CD4-positive, alpha-beta T cell (primary cell): ENCODE measurements at regions not wholly inside any gene's neighbourhood (a gene's known extent, or its start where the extent isn't known, plus 50 kb on each side); places are given as distances from the start of the nearest gene placed in this dataset.

Source experiments
- ATAC-seq: fragments of 200-7000 bp; cut with Tn5 transposase; one replicate; pipeline ENCODE4 v1.10.0; 2022; ENCODE audit warnings: mild to moderate bottlenecking; ENCODE audit not compliant: poor library complexity
- CTCF ChIA-PET: fragments of 350-600 bp; sonication (Branson Sonifier 250); formaldehyde crosslinking; loops from one replicate; lab custom pipeline; 2021; ENCODE audit warnings: antibody characterized with exemption, inconsistent platforms; lab: Charles Lee
- POLR2A ChIA-PET: fragments of 350-600 bp; sonication (Branson Sonifier 250); formaldehyde crosslinking; loops from one replicate; lab custom pipeline; 2021; ENCODE audit warnings: antibody characterized with exemption, inconsistent platforms; lab: Charles Lee
- DNase-seq, 14 experiments: peaks; one replicate each; pipeline ENCODE4 v3.0.0-alpha.2; 2013 to 2020; ENCODE audit warnings: mixed read lengths in 2 of 14
- H3K27ac ChIP-seq, 2 donors: one replicate each; pipeline versions ENCODE4 v1.5.1 to v1.7.0; 2013; ENCODE audit warnings: low read length in 2 of 2, low read depth in 1 of 2, mild to moderate bottlenecking in 1 of 2
- H3K27me3 ChIP-seq, 2 experiments: 1 replicate in 1 of 2; 2 replicates in 1 of 2; pipeline versions ENCODE4 v1.6.1 to v1.7.0; 2013; ENCODE audit warnings: low read length in 2 of 2, control low read depth in 1 of 2, mild to moderate bottlenecking in 1 of 2, moderate library complexity in 1 of 2; ENCODE audit not compliant: insufficient read depth in 2 of 2, control insufficient read depth in 1 of 2
- H3K36me3 ChIP-seq: one replicate; pipeline ENCODE4 v1.6.1; 2013; ENCODE audit warnings: low read length, control low read depth; ENCODE audit not compliant: insufficient read depth
- H3K4me1 ChIP-seq: one replicate; pipeline ENCODE4 v1.6.1; 2013; ENCODE audit warnings: low read length, control low read depth; ENCODE audit not compliant: insufficient read depth
- H3K4me3 ChIP-seq: one replicate; pipeline ENCODE4 v1.5.1; 2013; ENCODE audit warnings: mild to moderate bottlenecking, low read length, moderate library complexity
- H3K9me3 ChIP-seq, 2 experiments: 1 replicate in 1 of 2; 2 replicates in 1 of 2; pipeline versions ENCODE4 v1.6.1 to v1.7.0; 2013; ENCODE audit warnings: low read length in 2 of 2, mild to moderate bottlenecking in 2 of 2, control low read depth in 1 of 2, moderate library complexity in 1 of 2; ENCODE audit not compliant: control insufficient read depth in 1 of 2, insufficient read depth in 1 of 2
- H3K27ac Mint-ChIP-seq: one replicate; pipeline ENCODE4 v1.8.0; 2020; ENCODE audit warnings: mixed read lengths
- H3K27me3 Mint-ChIP-seq: one replicate; pipeline ENCODE4 v1.8.0; 2021; ENCODE audit warnings: mixed read lengths
- H3K36me3 Mint-ChIP-seq: one replicate; pipeline ENCODE4 v1.8.0; 2021; ENCODE audit warnings: low read depth, mixed read lengths
- H3K4me1 Mint-ChIP-seq: one replicate; pipeline ENCODE4 v1.8.0; 2021; ENCODE audit warnings: low read depth, mixed read lengths
- H3K4me3 Mint-ChIP-seq: one replicate; pipeline ENCODE4 v1.8.0; 2020; ENCODE audit warnings: mild to moderate bottlenecking, mixed read lengths
- H3K9me3 Mint-ChIP-seq: one replicate; pipeline ENCODE4 v1.8.0; 2020; ENCODE audit warnings: mixed read lengths
- intact Hi-C, 2 experiments: fragments of 100-400 bp; cut with DNase I in 1 of 2; cut with micrococcal nuclease in 1 of 2; formaldehyde crosslinking; loops; one replicate each; pipeline versions ENCODE4 v1.15.1 to v1.9.0; 2023 to 2025; cut with DNase I, micrococcal nuclease
- TF ChIP-seq, protein P1 (sequence below): fragments of 200-600 bp; IDR thresholded peaks from one replicate; pipeline ENCODE4 v1.8.0; 2022; ENCODE audit warnings: antibody characterized with exemption, mild to moderate bottlenecking

DNA sequence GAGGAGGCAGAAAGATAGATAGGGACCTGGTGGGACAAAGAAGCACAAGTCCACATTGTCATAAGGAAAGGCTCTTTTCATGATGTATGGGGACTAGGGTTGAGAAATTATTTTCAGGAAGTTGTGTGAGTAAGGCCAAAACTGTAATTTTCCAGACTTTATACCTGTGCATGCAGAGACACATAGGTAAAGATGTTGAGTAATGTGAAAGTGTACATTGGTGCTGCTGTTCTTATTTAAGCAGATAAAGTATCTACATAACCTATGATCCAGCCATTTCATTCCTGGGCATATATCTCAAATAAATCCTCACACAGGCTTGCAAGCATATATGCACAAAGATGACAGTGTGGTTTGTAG, 332.2 kb downstream of the DUSP6 start:
- H3K4me3 Mint-ChIP-seq: no peak overlapping the region
- ATAC-seq (no peak), DNase-seq (no peak)
- Histone ChIP-seq H3K9me3 (no peaks in the 10 kb centered on the region), H3K4me3 (no peak overlapping the region), H3K4me1 (peaks cover 5% of the 10 kb centered on the region), H3K36me3 (no peaks in the 10 kb centered on the region), H3K27ac (no peak overlapping the region), H3K27me3 (no peaks in the 10 kb centered on the region)
- CTCF ChIA-PET: interaction anchor here (0.6 to 2.6 kb wide), 7 partner anchors 13 to 510 kb away, joined by 3 to 13 read pairs (median 6); partner anchors contain the start of genes GALNT4 and POC1B
- TF ChIP-seq, protein P1, sequence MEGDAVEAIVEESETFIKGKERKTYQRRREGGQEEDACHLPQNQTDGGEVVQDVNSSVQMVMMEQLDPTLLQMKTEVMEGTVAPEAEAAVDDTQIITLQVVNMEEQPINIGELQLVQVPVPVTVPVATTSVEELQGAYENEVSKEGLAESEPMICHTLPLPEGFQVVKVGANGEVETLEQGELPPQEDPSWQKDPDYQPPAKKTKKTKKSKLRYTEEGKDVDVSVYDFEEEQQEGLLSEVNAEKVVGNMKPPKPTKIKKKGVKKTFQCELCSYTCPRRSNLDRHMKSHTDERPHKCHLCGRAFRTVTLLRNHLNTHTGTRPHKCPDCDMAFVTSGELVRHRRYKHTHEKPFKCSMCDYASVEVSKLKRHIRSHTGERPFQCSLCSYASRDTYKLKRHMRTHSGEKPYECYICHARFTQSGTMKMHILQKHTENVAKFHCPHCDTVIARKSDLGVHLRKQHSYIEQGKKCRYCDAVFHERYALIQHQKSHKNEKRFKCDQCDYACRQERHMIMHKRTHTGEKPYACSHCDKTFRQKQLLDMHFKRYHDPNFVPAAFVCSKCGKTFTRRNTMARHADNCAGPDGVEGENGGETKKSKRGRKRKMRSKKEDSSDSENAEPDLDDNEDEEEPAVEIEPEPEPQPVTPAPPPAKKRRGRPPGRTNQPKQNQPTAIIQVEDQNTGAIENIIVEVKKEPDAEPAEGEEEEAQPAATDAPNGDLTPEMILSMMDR: no peak
- intact Hi-C loops: loop anchor here in 1 of 2 experiments (1.0 kb wide), 1 partner anchor 441 kb away; no protein-coding TSS in a partner anchor
- peaks cover 6% of the 10 kb centered on the region for H3K27me3 Mint-ChIP-seq
- H3K9me3 Mint-ChIP-seq: no peaks in the 10 kb centered on the region
- POLR2A ChIA-PET: interaction anchor here (1.4 kb wide), 1 partner anchor 504 kb away, joined by 3 read pairs; the partner anchor contains the start of gene GALNT4
- no peaks in the 10 kb centered on the region for H3K4me1 Mint-ChIP-seq
- no peaks in the 10 kb centered on the region for H3K36me3 Mint-ChIP-seq
- no peak overlapping the region for H3K27ac Mint-ChIP-seq

DNA sequence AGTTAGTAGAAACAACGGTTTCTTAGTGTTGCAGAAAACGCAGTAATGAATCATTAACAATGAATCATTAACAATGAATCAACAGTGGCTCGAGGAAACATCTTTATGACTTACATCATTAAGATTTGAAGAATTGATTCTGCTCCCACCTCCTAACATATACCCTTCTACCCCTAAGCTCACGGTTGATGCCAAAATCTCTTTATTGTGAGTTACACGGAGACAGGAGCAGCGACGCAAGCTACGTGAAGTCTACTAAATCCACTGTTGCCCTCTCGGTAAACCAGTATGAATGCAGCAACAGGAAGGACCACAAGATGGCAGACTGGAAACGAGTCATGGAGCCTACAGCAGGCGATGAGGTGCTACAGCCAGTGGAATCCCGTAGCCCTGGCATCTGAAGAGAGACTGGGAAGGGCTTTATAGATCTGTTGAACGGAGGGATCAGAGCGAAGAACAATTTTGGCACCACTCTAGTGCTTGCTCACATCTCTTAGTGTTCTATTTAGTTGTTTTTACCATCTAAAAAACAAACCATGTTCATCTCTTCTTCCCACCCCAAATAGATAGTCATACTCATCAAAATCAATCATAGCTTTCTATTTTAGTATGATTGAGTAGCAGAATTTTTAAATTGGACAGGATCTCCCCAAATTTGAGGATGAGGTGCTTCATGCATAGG, 332.7 kb downstream of the DUSP6 start:
- Histone ChIP-seq H3K4me3 (peak overlapping the region; percentile 24), H3K27ac (no peak overlapping the region), H3K4me1 (peaks cover 5% of the 10 kb centered on the region), H3K9me3 (no peaks in the 10 kb centered on the region), H3K27me3 (no peaks in the 10 kb centered on the region), H3K36me3 (no peaks in the 10 kb centered on the region)
- ATAC-seq (peak; percentile 98), DNase-seq (peak; percentile 48 to 86 (median 58))
- TF ChIP-seq, protein P1: peak; percentile 90
- no peak overlapping the region for H3K4me3 Mint-ChIP-seq
- H3K27me3 Mint-ChIP-seq: peaks cover 6% of the 10 kb centered on the region
- H3K27ac Mint-ChIP-seq: no peak overlapping the region
- ChIA-PET CTCF (interaction anchor here (0.6 to 2.6 kb wide), 14 partner anchors 9 to 510 kb away, joined by 3 to 13 read pairs (median 3); partner anchors contain the start of genes GALNT4 and POC1B), POLR2A (interaction anchor here (1.4 kb wide), 1 partner anchor 505 kb away, joined by 3 read pairs; the partner anchor contains the start of gene GALNT4)
- H3K4me1 Mint-ChIP-seq: no peaks in the 10 kb centered on the region
- no peaks in the 10 kb centered on the region for H3K36me3 Mint-ChIP-seq
- intact Hi-C loops: loop anchor here (1.0 to 10.0 kb wide), 6 partner anchors 31 to 1085 kb away; no protein-coding TSS in a partner anchor
- H3K9me3 Mint-ChIP-seq: no peaks in the 10 kb centered on the region

DNA sequence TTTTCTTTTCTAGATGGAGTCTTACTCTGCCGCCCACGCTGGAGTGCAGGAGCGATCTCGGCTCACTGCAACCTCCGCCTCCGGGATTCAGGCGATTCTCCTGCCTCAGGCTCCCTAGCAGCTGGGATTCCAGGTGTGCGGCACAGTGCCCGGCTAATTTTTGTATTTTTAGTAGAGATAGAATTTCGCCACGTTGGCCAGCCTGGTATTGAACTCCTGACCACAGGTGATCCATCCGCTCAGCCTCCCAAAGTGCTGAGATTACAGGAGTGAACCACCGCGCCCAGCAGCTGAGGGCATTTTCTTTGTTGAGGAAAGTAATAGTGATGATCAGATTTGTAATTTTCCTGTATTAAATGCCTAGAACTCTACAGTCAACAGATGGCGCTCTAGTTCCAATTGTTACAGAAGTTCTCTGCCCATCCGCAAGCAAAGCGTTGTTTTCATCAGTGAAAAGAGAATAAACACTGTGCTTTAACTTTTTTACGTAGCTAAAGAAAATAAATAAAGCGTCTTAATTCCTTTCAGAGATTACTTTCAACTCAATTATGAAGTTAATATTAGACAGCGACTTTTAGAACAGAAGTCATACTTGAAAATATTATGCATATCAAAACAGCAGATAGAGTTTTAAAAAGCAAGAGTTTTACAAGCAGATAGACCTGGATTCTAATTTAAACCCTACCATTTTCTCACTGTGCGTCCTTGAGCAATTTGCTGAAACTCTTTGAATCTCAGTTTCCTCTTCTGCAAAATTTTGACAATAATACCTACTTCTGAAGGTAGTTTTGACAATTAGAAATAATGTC, 335.1 kb downstream of the DUSP6 start:
- Mint-ChIP-seq H3K9me3 (no peaks in the 10 kb centered on the region), H3K36me3 (no peaks in the 10 kb centered on the region), H3K4me1 (no peaks in the 10 kb centered on the region), H3K4me3 (no peak overlapping the region), H3K27me3 (peaks cover 6% of the 10 kb centered on the region), H3K27ac (no peak overlapping the region)
- H3K4me3 ChIP-seq: no peak overlapping the region
- H3K36me3 ChIP-seq: no peaks in the 10 kb centered on the region
- DNase-seq (peak in 8 of 14 experiments; percentile 4 to 81 (median 30)), ATAC-seq (peak; percentile 45)
- peaks cover 5% of the 10 kb centered on the region for H3K4me1 ChIP-seq
- no peak overlapping the region for H3K27ac ChIP-seq
- H3K27me3 ChIP-seq: no peaks in the 10 kb centered on the region
- TF ChIP-seq, protein P1: peak; percentile 82
- H3K9me3 ChIP-seq: no peaks in the 10 kb centered on the region
- ChIA-PET POLR2A (no interaction called here), CTCF (interaction anchor here (0.6 to 1.3 kb wide), 6 partner anchors 12 to 511 kb away, joined by 3 to 6 read pairs (median 4); no protein-coding TSS in a partner anchor)
- intact Hi-C loops: loop anchor here in 1 of 2 experiments (10.0 kb wide), 2 partner anchors 902 to 1088 kb away; no protein-coding TSS in a partner anchor
